T-helper 2 cell treated with Interferon-gamma antibody and Interleukin-4, amounts not matched to agents 5 μg/mL and 100 μg/mL, for 36 hours (primary cell): ENCODE measurements at regions not wholly inside any gene's neighbourhood (a gene's known extent, or its start where the extent isn't known, plus 50 kb on each side); places are given as distances from the start of the nearest gene placed in this dataset.
"Not testable (repeated sequence)": the region's sequence is repeated elsewhere in the genome, so short reads cannot be mapped to it uniquely, and the experiment has no call there.

ENCODE experiments used
- DNase-seq: peaks from one replicate; pipeline ENCODE4 v3.0.0; 2021; ENCODE audit warnings: low spot score
- H3K27ac Mint-ChIP-seq: one replicate; pipeline ENCODE4 v1.8.0; 2021; ENCODE audit warnings: mild to moderate bottlenecking, mixed read lengths
- H3K27me3 Mint-ChIP-seq: one replicate; pipeline ENCODE4 v1.8.0; 2021; ENCODE audit warnings: low read depth, mixed read lengths
- H3K36me3 Mint-ChIP-seq: one replicate; pipeline ENCODE4 v1.8.0; 2021; ENCODE audit warnings: low read depth, mixed read lengths
- H3K4me1 Mint-ChIP-seq: one replicate; pipeline ENCODE4 v1.8.0; 2021; ENCODE audit warnings: low read depth, mixed read lengths
- H3K4me3 Mint-ChIP-seq: one replicate; pipeline ENCODE4 v1.8.0; 2022; ENCODE audit warnings: mild to moderate bottlenecking, moderate library complexity, mixed read lengths
- H3K9me3 Mint-ChIP-seq: one replicate; pipeline ENCODE4 v1.8.0; 2021; ENCODE audit warnings: mixed read lengths

DNA sequence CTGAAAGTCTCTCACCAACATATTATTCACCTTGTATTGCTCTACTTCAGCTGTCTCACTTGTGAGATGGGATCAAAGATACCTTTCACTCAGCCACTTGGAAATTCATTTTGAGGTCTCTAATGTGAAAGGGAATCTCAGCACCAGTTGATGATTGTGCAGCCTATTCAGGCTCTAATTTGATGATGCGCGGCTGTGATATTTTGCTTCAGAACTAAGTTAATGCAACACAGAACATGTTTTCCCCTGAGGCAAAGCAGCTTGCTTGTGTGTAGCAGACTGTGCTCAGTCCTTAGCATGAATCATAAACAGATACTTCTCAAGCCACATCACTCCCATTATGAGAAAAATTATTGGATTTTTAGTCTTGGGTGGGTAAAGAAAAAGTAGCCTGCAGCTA is 378.8 kb downstream of the OSTF1 start:
- no peak for DNase-seq
- Mint-ChIP-seq H3K27me3 (no peaks in the 10 kb centered on the region), H3K9me3 (no peaks in the 10 kb centered on the region), H3K4me3 (no peak overlapping the region), H3K36me3 (no peaks in the 10 kb centered on the region), H3K4me1 (no peaks in the 10 kb centered on the region), H3K27ac (no peak overlapping the region)

- Mint-ChIP-seq H3K36me3 (no peaks in the 10 kb centered on the region), H3K9me3 (no peaks in the 10 kb centered on the region), H3K4me3 (no peak overlapping the region), H3K4me1 (no peaks in the 10 kb centered on the region), H3K27me3 (no peaks in the 10 kb centered on the region), H3K27ac (no peak overlapping the region)
- DNase-seq = no peak
These were observed 383.3 kb downstream of the OSTF1 start for GRCh38 chr9:75471549-75472114.

DNA sequence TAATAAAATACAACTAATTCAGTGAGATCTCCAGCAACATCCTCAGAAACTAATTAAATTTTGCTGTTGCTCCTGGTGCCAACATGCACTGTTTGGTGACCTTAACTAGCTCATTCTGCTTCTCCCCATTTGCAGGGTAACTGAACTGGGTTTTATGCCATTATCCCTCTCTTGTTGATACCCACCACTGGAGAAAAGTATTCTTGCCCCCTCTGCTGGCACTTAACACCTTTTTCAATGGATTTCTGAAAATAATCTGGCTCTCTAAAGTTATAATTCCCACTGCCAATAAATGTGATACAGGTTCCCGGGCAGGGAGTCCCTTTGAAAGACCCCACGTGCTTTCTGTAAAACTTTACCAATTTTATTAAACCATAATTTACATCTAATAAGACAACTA is 394.3 kb downstream of the OSTF1 start:
- Mint-ChIP-seq H3K27ac (no peak overlapping the region), H3K4me1 (no peaks in the 10 kb centered on the region), H3K36me3 (no peaks in the 10 kb centered on the region), H3K9me3 (no peaks in the 10 kb centered on the region), H3K27me3 (no peaks in the 10 kb centered on the region), H3K4me3 (no peak overlapping the region)
- no peak for DNase-seq

GRCh38 chr9:75483636-75484035 is 395.3 kb downstream of the OSTF1 start:
- H3K4me3 Mint-ChIP-seq = no peak overlapping the region
- H3K36me3 Mint-ChIP-seq = no peaks in the 10 kb centered on the region

GRCh38 chr9:75487856-75488718 is 399.8 kb downstream of the OSTF1 start:
- no peak for DNase-seq
- Mint-ChIP-seq H3K36me3 (no peaks in the 10 kb centered on the region), H3K4me3 (no peak overlapping the region), H3K9me3 (no peaks in the 10 kb centered on the region), H3K4me1 (no peaks in the 10 kb centered on the region), H3K27ac (no peak overlapping the region), H3K27me3 (no peaks in the 10 kb centered on the region)

More at GRCh38 chr9:75483636-75484035, 395.3 kb downstream of the OSTF1 start:
- no peaks in the 10 kb centered on the region for H3K27me3 Mint-ChIP-seq
- DNase-seq = no peak
- H3K9me3 Mint-ChIP-seq = no peaks in the 10 kb centered on the region
- no peaks in the 10 kb centered on the region for H3K4me1 Mint-ChIP-seq
- no peak overlapping the region for H3K27ac Mint-ChIP-seq

DNA sequence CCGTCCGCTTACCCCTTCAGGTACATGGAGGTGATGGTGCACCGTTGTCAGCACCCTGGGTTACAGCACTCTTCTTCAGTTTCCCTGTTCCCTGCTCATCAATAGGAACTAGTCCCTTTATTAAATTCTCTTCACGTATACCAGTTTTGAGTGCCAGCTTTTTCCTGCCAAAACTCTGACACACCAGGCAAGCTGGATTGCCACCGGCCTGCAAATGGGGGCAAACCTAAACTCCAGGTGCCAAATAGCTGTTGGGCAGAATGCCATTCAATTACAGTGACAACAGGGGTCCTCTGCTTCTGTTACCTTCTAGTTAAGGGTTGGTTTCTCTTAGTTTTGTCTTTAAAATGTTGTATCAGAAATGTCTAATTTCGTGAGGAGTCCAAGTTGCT is 400.4 kb downstream of the OSTF1 start:
- Mint-ChIP-seq H3K27me3 (no peaks in the 10 kb centered on the region), H3K4me3 (no peak overlapping the region), H3K9me3 (no peaks in the 10 kb centered on the region), H3K36me3 (no peaks in the 10 kb centered on the region), H3K4me1 (no peaks in the 10 kb centered on the region), H3K27ac (no peak overlapping the region)
- DNase-seq = no peak

DNA sequence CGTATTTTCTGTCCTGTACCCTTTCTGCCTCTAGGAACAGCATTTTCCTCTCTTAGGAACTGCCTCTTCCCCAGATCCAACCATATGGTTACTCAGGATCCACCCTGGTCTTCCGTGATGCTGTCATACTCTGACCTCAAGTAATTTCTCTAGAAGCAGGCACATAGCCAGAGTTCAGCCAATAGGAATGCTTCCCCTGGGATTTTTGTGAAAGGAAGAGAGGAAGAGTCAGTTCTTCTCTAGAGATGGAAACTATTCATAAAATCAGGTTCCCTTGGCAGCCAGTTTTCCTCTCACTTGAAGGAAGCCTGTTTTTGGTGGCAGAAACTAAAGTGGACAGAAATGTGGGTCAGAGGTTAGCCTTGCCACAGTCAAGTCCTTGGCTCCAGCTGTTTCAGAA is 400.1 kb upstream of the PCSK5 start:
- H3K27ac Mint-ChIP-seq = no peak overlapping the region

DNA sequence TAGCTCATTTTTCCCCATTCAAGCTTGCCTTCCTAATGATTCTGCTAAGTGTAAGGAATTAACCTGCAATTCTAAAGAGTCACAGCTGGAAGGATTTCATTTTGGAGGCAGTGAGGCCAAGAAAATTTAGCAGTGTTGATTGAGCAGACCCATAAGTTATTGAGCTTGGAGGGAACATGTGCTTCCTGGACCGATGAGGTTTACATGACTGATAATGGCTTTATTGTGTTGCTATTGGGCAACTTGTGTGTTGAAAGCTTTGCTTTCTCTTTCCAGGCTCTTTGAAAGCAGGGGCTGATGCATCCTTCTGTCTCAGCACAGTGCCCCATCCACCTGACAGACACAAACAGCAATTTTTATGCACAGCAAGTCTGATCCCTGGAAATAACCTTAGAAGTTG is 398.9 kb upstream of the PCSK5 start:
- no peak for DNase-seq
- no peaks in the 10 kb centered on the region for H3K36me3 Mint-ChIP-seq
- H3K27me3 Mint-ChIP-seq = no peaks in the 10 kb centered on the region
- H3K4me3 Mint-ChIP-seq = no peak overlapping the region
- H3K9me3 Mint-ChIP-seq = no peaks in the 10 kb centered on the region
- no peak overlapping the region for H3K27ac Mint-ChIP-seq
- no peaks in the 10 kb centered on the region for H3K4me1 Mint-ChIP-seq

More for the DNA sequence above, 400.1 kb upstream of the PCSK5 start:
- no peaks in the 10 kb centered on the region for H3K36me3 Mint-ChIP-seq
- H3K4me3 Mint-ChIP-seq = no peak overlapping the region
- no peaks in the 10 kb centered on the region for H3K9me3 Mint-ChIP-seq
- no peaks in the 10 kb centered on the region for H3K27me3 Mint-ChIP-seq
- no peak for DNase-seq
- no peaks in the 10 kb centered on the region for H3K4me1 Mint-ChIP-seq

DNA sequence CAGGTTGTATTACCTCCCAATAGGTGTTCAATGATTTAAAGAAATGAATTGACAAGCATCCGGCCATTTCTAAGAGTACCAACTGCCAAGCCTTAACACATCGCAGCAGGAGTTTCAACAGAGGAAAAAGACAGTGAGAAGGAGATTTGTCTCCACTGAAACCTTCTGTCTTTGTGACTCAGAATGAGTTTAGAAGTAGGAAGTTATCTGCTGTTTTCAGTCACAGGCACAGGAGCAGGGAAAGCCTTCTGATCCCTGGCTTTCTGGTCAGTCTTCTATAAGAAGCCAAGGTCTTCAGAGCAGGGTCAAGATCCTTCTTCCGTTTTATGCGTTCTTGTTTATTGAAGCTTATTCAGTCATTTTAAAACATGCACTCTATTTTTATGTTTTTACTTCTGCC is 390.7 kb upstream of the PCSK5 start:
- no peak for DNase-seq
- H3K36me3 Mint-ChIP-seq = no peaks in the 10 kb centered on the region
- H3K4me1 Mint-ChIP-seq = no peaks in the 10 kb centered on the region
- no peak overlapping the region for H3K27ac Mint-ChIP-seq
- no peaks in the 10 kb centered on the region for H3K27me3 Mint-ChIP-seq
- no peaks in the 10 kb centered on the region for H3K9me3 Mint-ChIP-seq
- H3K4me3 Mint-ChIP-seq = no peak overlapping the region

GRCh38 chr9:75500479-75500878 is 390.0 kb upstream of the PCSK5 start:
- Mint-ChIP-seq H3K9me3 (no peaks in the 10 kb centered on the region), H3K27me3 (no peaks in the 10 kb centered on the region), H3K4me1 (no peaks in the 10 kb centered on the region), H3K27ac (no peak overlapping the region), H3K36me3 (no peaks in the 10 kb centered on the region), H3K4me3 (no peak overlapping the region)
- DNase-seq = no peak

- not testable (repeated sequence) for H3K4me1 Mint-ChIP-seq, H3K9me3 Mint-ChIP-seq, H3K27ac Mint-ChIP-seq, H3K36me3 Mint-ChIP-seq, H3K4me3 Mint-ChIP-seq, H3K27me3 Mint-ChIP-seq, DNase-seq
These were observed 389.5 kb upstream of the PCSK5 start for GRCh38 chr9:75500940-75501339.

- no peak for DNase-seq
- Mint-ChIP-seq H3K4me3 (no peak overlapping the region), H3K27ac (no peak overlapping the region), H3K27me3 (no peaks in the 10 kb centered on the region), H3K9me3 (no peaks in the 10 kb centered on the region), H3K36me3 (no peaks in the 10 kb centered on the region), H3K4me1 (no peaks in the 10 kb centered on the region)
These were observed 385.8 kb upstream of the PCSK5 start for GRCh38 chr9:75504721-75505120.

- H3K4me3 Mint-ChIP-seq = no peak overlapping the region
- no peak for DNase-seq
- no peaks in the 10 kb centered on the region for H3K36me3 Mint-ChIP-seq
- no peak overlapping the region for H3K27ac Mint-ChIP-seq
- no peaks in the 10 kb centered on the region for H3K9me3 Mint-ChIP-seq
- H3K4me1 Mint-ChIP-seq = no peaks in the 10 kb centered on the region
- H3K27me3 Mint-ChIP-seq = no peaks in the 10 kb centered on the region
These were observed 384.8 kb upstream of the PCSK5 start for GRCh38 chr9:75505654-75506053.

- no peak overlapping the region for H3K27ac Mint-ChIP-seq
- H3K36me3 Mint-ChIP-seq = no peaks in the 10 kb centered on the region
- H3K27me3 Mint-ChIP-seq = no peaks in the 10 kb centered on the region
- no peak overlapping the region for H3K4me3 Mint-ChIP-seq
- H3K4me1 Mint-ChIP-seq = no peaks in the 10 kb centered on the region
- DNase-seq = no peak
- no peaks in the 10 kb centered on the region for H3K9me3 Mint-ChIP-seq
These were observed 361.0 kb upstream of the PCSK5 start for GRCh38 chr9:75529463-75529862.

DNA sequence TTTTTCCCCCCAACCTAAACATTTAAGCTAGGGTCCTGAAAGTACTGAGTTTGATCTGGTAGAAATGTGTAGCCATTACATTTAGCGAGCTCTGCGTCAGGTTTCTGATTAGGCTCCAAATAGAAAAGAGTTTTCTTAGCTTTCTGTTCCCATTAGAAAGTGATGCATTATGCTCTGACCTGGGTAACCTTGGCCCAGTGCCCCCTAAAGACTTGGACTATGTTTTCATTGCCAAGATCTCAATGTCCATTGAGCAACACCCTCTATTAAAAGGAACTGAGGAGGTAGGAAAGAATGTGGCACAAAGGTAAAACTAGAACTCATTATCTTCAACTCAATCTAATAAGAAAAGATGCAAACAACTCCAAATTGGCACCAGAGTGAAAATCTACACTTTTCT is 358.9 kb upstream of the PCSK5 start:
- no peak overlapping the region for H3K4me3 Mint-ChIP-seq
- H3K27me3 Mint-ChIP-seq = no peaks in the 10 kb centered on the region
- DNase-seq = no peak

More for the DNA sequence above, 358.9 kb upstream of the PCSK5 start:
- Mint-ChIP-seq H3K9me3 (no peaks in the 10 kb centered on the region), H3K36me3 (no peaks in the 10 kb centered on the region), H3K4me1 (no peaks in the 10 kb centered on the region), H3K27ac (no peak overlapping the region)
